ENCODE measurements at regions not wholly inside any gene's neighbourhood (a gene's known extent, or its start where the extent isn't known, plus 50 kb on each side); places are given as distances from the start of the nearest gene placed in this dataset.

DNA sequence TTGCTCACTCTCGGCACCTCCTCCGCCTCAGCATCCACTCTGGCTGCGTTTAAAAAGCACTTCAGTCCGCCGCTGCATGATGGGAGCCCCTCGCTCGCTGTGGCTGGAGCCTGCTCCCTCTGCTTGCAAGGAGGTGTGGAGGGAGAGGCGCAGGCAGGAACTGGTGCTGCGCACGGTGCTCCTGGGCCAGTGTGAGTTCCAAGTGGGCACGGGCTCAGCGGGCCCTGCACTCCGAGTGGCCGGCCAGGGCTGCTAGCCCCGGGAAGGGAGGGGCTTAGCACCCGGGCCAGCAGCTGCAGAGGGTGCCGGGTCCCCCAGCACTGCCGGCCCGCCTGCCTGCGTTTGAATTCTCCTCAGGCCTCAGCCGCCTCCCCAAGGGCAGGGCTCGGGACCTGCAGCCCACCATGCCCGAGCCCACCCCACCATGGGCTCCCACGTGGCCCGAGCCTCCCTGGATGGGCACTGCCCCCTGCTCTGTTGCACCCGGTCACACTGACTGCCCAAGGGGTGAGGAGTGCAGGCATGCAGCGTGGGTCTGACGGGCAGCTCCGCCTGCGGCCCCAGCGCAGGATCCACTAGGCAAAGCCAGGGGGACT, 1599.5 kb downstream of the NCAM2 start:
- ChIA-PET RAD21 (ENCODE audit: low non-redundant PET in 1 of 2, low total read pairs in 2 of 2, uncharacterized antibody in 2 of 2, unreplicated experiment in 2 of 2) (no interaction called here), POLR2A (no interaction called here), CTCF (no interaction called here)
- no peak overlapping the region for H3K9ac ChIP-seq (ENCODE audit: low read length)
- no peak overlapping the region for H3K27ac ChIP-seq (ENCODE audit: low read depth, low read length)
- peaks cover 0 to 15% of the 10 kb centered on the region in 2 experiments; a peak in 2 of 4 replicates for H3K9me3 ChIP-seq (ENCODE audit: control insufficient read depth in 1 of 2, insufficient read depth in 1 of 2, low read depth in 1 of 2, low read length in 2 of 2)
- no peak overlapping the region for H3K4me3 ChIP-seq (replicated peaks in 1 of 2; ENCODE audit: low read depth in 1 of 2, low read length in 2 of 2)
- no peak overlapping the region for H2AFZ ChIP-seq (ENCODE audit: low read depth, low read length, poor library complexity, severe bottlenecking)
- no peaks in the 10 kb centered on the region for H3K27me3 ChIP-seq (ENCODE audit: insufficient read depth, low read length)
- no peaks in the 10 kb centered on the region for H3K9me2 ChIP-seq (ENCODE audit: insufficient read depth)
- H3K36me3 ChIP-seq (ENCODE audit: control insufficient read depth in 1 of 2, insufficient read depth in 2 of 2, low read length in 2 of 2), result no peaks in the 10 kb centered on the region
- DNase-seq (ENCODE audit: low read depth, low spot score) (no peak), ATAC-seq (no peak)
- H3K79me2 ChIP-seq (ENCODE audit: insufficient read depth, low read length), result no peaks in the 10 kb centered on the region
- no peak for TF ChIP-seq ELF1 (IDR thresholded peaks at IDR 0.05; ENCODE audit: borderline replicate concordance, low read depth)
- intact Hi-C loops (cut with micrococcal nuclease), result no loop called here
- H4K20me1 ChIP-seq (ENCODE audit: insufficient read depth), result no peaks in the 10 kb centered on the region
- H3K4me1 ChIP-seq (ENCODE audit: control insufficient read depth in 1 of 2, insufficient read depth in 2 of 2, low read length in 2 of 2), result no peaks in the 10 kb centered on the region
- no TSS peak for BruUV-seq (replicated peaks)
- H3K4me2 ChIP-seq (ENCODE audit: low read length), result no peak overlapping the region

DNA sequence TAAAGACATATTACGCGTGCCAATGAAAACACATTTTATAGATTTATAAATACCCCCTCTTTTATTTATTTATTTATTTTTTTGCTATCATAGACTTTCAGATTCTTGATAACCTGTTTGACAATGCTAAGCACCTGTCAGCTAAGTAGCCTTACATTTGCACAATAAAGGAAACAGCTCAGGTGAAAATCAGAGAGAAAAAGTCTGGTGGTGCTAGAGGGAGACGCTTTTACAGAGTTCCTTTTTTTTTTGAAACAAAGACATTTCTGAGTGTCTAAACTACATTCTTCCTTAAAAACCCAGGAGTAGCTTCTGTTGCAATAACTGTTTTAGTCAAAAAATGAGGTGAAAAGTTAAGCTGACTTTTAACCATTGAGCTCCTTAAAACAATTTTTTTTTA, 1611.6 kb downstream of the NCAM2 start:
- ATAC-seq, result no peak
- no peaks in the 10 kb centered on the region for H4K20me1 ChIP-seq (ENCODE audit: insufficient read depth)
- ChIA-PET POLR2A (no interaction called here), RAD21 (ENCODE audit: low non-redundant PET in 1 of 2, low total read pairs in 2 of 2, uncharacterized antibody in 2 of 2, unreplicated experiment in 2 of 2) (no interaction called here), CTCF (no interaction called here)
- BruUV-seq (replicated peaks), result no TSS peak
- no peaks in the 10 kb centered on the region for H3K4me1 ChIP-seq (ENCODE audit: control insufficient read depth in 1 of 2, insufficient read depth in 2 of 2, low read length in 2 of 2)
- intact Hi-C loops (cut with micrococcal nuclease), result no loop called here
- H3K27ac ChIP-seq (ENCODE audit: low read depth, low read length), result no peak overlapping the region
- no peak for TF ChIP-seq POLR2A (IDR thresholded peaks at IDR 0.05; ENCODE audit: borderline replicate concordance, extremely low read depth, insufficient read depth, insufficient read length)
- no peak for TF ChIP-seq SIN3A (IDR thresholded peaks at IDR 0.05; ENCODE audit: low read depth)
- no peak for TF ChIP-seq CTCF (IDR thresholded peaks at IDR 0.05 in 2 of 3, conservative IDR thresholded peaks at IDR 0.05 in 1 of 3; ENCODE audit: borderline replicate concordance in 1 of 3, insufficient read depth in 1 of 3, low read depth in 2 of 3, low read length in 2 of 3)
- TF ChIP-seq MAX (IDR thresholded peaks at IDR 0.05), result no peak
- TF ChIP-seq JUND (IDR thresholded peaks at IDR 0.05), result no peak
- TF ChIP-seq ELF1 (IDR thresholded peaks at IDR 0.05; ENCODE audit: borderline replicate concordance, low read depth), result no peak
- TF ChIP-seq CBX3 (IDR thresholded peaks at IDR 0.05; ENCODE audit: low read depth), result no peak
- TF ChIP-seq SP1 (IDR thresholded peaks at IDR 0.05; ENCODE audit: low read depth), result no peak
- no peak for TF ChIP-seq YY1 (IDR thresholded peaks at IDR 0.05; ENCODE audit: extremely low read depth, insufficient replicate concordance, low read depth, low read length)
- TF ChIP-seq EZH2 (IDR thresholded peaks at IDR 0.05), result no peak
- TF ChIP-seq EGR1 (IDR thresholded peaks at IDR 0.05; ENCODE audit: low read depth), result no peak
- TF ChIP-seq, protein P1, sequence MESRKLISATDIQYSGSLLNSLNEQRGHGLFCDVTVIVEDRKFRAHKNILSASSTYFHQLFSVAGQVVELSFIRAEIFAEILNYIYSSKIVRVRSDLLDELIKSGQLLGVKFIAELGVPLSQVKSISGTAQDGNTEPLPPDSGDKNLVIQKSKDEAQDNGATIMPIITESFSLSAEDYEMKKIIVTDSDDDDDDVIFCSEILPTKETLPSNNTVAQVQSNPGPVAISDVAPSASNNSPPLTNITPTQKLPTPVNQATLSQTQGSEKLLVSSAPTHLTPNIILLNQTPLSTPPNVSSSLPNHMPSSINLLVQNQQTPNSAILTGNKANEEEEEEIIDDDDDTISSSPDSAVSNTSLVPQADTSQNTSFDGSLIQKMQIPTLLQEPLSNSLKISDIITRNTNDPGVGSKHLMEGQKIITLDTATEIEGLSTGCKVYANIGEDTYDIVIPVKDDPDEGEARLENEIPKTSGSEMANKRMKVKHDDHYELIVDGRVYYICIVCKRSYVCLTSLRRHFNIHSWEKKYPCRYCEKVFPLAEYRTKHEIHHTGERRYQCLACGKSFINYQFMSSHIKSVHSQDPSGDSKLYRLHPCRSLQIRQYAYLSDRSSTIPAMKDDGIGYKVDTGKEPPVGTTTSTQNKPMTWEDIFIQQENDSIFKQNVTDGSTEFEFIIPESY (IDR thresholded peaks at IDR 0.05; ENCODE audit: extremely low read depth, insufficient replicate concordance, low read length), result no peak
- no peak for TF ChIP-seq POLR2AphosphoS5 (IDR thresholded peaks at IDR 0.05; ENCODE audit: low read depth, low read length)
- TF ChIP-seq EZH2phosphoT487 (IDR thresholded peaks at IDR 0.05; ENCODE audit: borderline replicate concordance), result no peak
- no peak for TF ChIP-seq SRF (IDR thresholded peaks at IDR 0.05; ENCODE audit: low read depth)
- no peak for TF ChIP-seq ZFX (IDR thresholded peaks at IDR 0.05)
- no peak for TF ChIP-seq TCF7L2 (IDR thresholded peaks at IDR 0.05; ENCODE audit: borderline replicate concordance, extremely low read depth, insufficient read depth, insufficient read length)
- TF ChIP-seq CEBPB (IDR thresholded peaks at IDR 0.05; ENCODE audit: low read depth), result no peak
- H3K36me3 ChIP-seq (ENCODE audit: control insufficient read depth in 1 of 2, insufficient read depth in 2 of 2, low read length in 2 of 2), result no peaks in the 10 kb centered on the region
- no peak overlapping the region for H3K4me2 ChIP-seq (ENCODE audit: low read length)
- no peak overlapping the region for H2AFZ ChIP-seq (ENCODE audit: low read depth, low read length, poor library complexity, severe bottlenecking)
- H3K79me2 ChIP-seq (ENCODE audit: insufficient read depth, low read length), result no peaks in the 10 kb centered on the region
- DNase-seq (ENCODE audit: low read depth, low spot score), result no peak
- no peaks in the 10 kb centered on the region for H3K27me3 ChIP-seq (ENCODE audit: insufficient read depth, low read length)
- no peaks in the 10 kb centered on the region for H3K9me2 ChIP-seq (ENCODE audit: insufficient read depth)
- H3K9me3 ChIP-seq (ENCODE audit: control insufficient read depth in 1 of 2, insufficient read depth in 1 of 2, low read depth in 1 of 2, low read length in 2 of 2), result peaks cover 10 to 17% of the 10 kb centered on the region in 2 experiments; a peak in 2 of 4 replicates
- H3K4me3 ChIP-seq (replicated peaks in 1 of 2; ENCODE audit: low read depth in 1 of 2, low read length in 2 of 2), result no peak overlapping the region
- no peak overlapping the region for H3K9ac ChIP-seq (ENCODE audit: low read length)

Measured in HCT116 (cell line).